PC-9 (cell line): ENCODE measurements at regions not wholly inside any gene's neighbourhood (a gene's known extent, or its start where the extent isn't known, plus 50 kb on each side); places are given as distances from the start of the nearest gene placed in this dataset.

ENCODE experiments used
- BruUV-seq: library from RNA; stranded (reverse); fragments of 400-500 nt; replicated peaks from 2 replicates; lab custom pipeline; 2021; lab: Mats Ljungman, UMichigan
- CTCF ChIA-PET: fragments of 300-600 bp; sonication (Branson Sonifier 250); formaldehyde crosslinking; loops from one replicate; lab custom pipeline; 2022; ENCODE audit warnings: antibody characterized with exemption; lab: Charles Lee
- POLR2A ChIA-PET: fragments of 300-600 bp; sonication (Branson Sonifier 250); formaldehyde crosslinking; loops from one replicate; lab custom pipeline; 2022; ENCODE audit warnings: antibody characterized with exemption; ENCODE audit not compliant: unreplicated experiment; lab: Charles Lee
- DNase-seq, 2 experiments: peaks; one replicate each; pipeline versions ENCODE4 v3.0.0 to v3.0.0-alpha.2; 2015 to 2022; ENCODE audit warnings: mixed read lengths in 1 of 2
- H2AFZ ChIP-seq: fragments of 200-600 bp; sonication (generic); 2 replicates; pipeline ENCODE4 v1.8.1; 2017; ENCODE audit warnings: antibody characterized with exemption
- H3F3A ChIP-seq: fragments of 200-600 bp; sonication (generic); 2 replicates; pipeline ENCODE4 v1.8.1; 2017; ENCODE audit warnings: antibody characterized with exemption, mild to moderate bottlenecking, low read depth; ENCODE audit not compliant: insufficient read depth
- H3K27ac ChIP-seq: fragments of 200-600 bp; sonication (generic); 2 replicates; pipeline ENCODE4 v1.6.1; 2016; ENCODE audit warnings: mixed run types
- H3K27me3 ChIP-seq: fragments of 200-600 bp; sonication (generic); 2 replicates; pipeline ENCODE4 v1.6.1; 2016; ENCODE audit warnings: low read depth, mixed run types; ENCODE audit not compliant: insufficient read depth
- H3K36me3 ChIP-seq: fragments of 200-600 bp; sonication (generic); 2 replicates; pipeline ENCODE4 v1.6.1; 2016; ENCODE audit warnings: low read depth, mixed run types
- H3K4me1 ChIP-seq: fragments of 200-600 bp; sonication (generic); replicated peaks from 2 replicates; pipeline ENCODE4 v1.6.1; 2016; ENCODE audit warnings: mixed run types; ENCODE audit not compliant: insufficient read depth
- H3K4me2 ChIP-seq: fragments of 200-600 bp; sonication (generic); 2 replicates; pipeline ENCODE4 v1.6.1; 2017; ENCODE audit warnings: mixed run types
- H3K4me3 ChIP-seq: fragments of 200-600 bp; sonication (generic); 2 replicates; pipeline ENCODE4 v1.6.1; 2016; ENCODE audit warnings: mixed run types
- H3K79me2 ChIP-seq: fragments of 200-600 bp; sonication (generic); 2 replicates; pipeline ENCODE4 v1.6.1; 2017; ENCODE audit warnings: low read depth, mixed run types
- H3K9me2 ChIP-seq: fragments of 200-600 bp; sonication (generic); 2 replicates; pipeline ENCODE4 v1.8.1; 2017; ENCODE audit warnings: mild to moderate bottlenecking; ENCODE audit not compliant: insufficient read depth
- H3K9me3 ChIP-seq: fragments of 200-600 bp; sonication (generic); 2 replicates; pipeline ENCODE4 v1.8.1; 2016; ENCODE audit warnings: low read depth; ENCODE audit not compliant: insufficient read depth
- H4K20me1 ChIP-seq: fragments of 200-600 bp; sonication (generic); 2 replicates; pipeline ENCODE4 v1.8.1; 2017; ENCODE audit not compliant: insufficient read depth
- EZH2 ChIP-seq: fragments of 200-600 bp; sonication (generic); IDR thresholded peaks from 2 replicates; pipeline ENCODE4 v1.8.0; 2017; ENCODE audit warnings: antibody characterized with exemption, low read depth
- intact Hi-C: fragments of 100-400 bp; cut with micrococcal nuclease; formaldehyde crosslinking; loops from one replicate; pipeline ENCODE4 v1.10.0; 2022; ENCODE audit not compliant: unreplicated experiment
- TF ChIP-seq, protein P1 (sequence below): fragments of 200-600 bp; sonication (generic); conservative IDR thresholded peaks from 2 replicates; pipeline ENCODE4 v1.6.1; 2017; ENCODE audit warnings: mixed run types, antibody characterized with exemption, mild to moderate bottlenecking, moderate library complexity

GRCh38 chr10:31648966-31649365 lies 279.7 kb downstream of the ARHGAP12 start:
- no peaks in the 10 kb centered on the region for H3K9me3 ChIP-seq
- no peaks in the 10 kb centered on the region for H3K79me2 ChIP-seq
- no peaks in the 10 kb centered on the region for H3F3A ChIP-seq
- no peaks in the 10 kb centered on the region for H3K4me1 ChIP-seq
- intact Hi-C loops, result no loop called here
- H3K36me3 ChIP-seq, result no peaks in the 10 kb centered on the region
- ChIA-PET CTCF (no interaction called here), POLR2A (no interaction called here)
- no peak overlapping the region for H3K4me2 ChIP-seq
- no TSS peak for BruUV-seq
- no peaks in the 10 kb centered on the region for H3K9me2 ChIP-seq
- H3K4me3 ChIP-seq, result no peak overlapping the region
- no peaks in the 10 kb centered on the region for H3K27me3 ChIP-seq
- no peak overlapping the region for H2AFZ ChIP-seq
- H4K20me1 ChIP-seq, result no peaks in the 10 kb centered on the region
- H3K27ac ChIP-seq, result no peak overlapping the region
- TF ChIP-seq, protein P1, sequence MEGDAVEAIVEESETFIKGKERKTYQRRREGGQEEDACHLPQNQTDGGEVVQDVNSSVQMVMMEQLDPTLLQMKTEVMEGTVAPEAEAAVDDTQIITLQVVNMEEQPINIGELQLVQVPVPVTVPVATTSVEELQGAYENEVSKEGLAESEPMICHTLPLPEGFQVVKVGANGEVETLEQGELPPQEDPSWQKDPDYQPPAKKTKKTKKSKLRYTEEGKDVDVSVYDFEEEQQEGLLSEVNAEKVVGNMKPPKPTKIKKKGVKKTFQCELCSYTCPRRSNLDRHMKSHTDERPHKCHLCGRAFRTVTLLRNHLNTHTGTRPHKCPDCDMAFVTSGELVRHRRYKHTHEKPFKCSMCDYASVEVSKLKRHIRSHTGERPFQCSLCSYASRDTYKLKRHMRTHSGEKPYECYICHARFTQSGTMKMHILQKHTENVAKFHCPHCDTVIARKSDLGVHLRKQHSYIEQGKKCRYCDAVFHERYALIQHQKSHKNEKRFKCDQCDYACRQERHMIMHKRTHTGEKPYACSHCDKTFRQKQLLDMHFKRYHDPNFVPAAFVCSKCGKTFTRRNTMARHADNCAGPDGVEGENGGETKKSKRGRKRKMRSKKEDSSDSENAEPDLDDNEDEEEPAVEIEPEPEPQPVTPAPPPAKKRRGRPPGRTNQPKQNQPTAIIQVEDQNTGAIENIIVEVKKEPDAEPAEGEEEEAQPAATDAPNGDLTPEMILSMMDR, result no peak
- TF ChIP-seq EZH2, result no peak
- no peak for DNase-seq

DNA sequence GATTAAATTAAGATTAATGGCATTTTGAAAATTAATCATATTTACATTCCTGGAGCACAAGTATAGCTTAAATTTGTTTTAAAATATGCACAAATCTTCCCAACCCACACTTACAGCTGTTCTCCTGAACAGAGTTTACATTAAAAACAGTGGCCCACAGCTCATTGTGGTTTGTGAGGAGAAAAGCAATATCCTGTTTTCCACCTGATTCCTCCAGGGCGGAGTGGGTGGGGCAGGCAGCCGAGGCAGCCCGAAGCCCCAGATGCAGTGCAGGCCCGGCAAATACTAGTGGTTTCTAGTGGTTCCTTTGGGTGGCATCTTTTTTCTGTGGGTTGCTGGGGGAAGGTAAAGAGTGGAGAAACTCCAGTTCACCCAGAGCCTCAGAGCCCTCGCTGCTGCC lies 280.8 kb downstream of the ARHGAP12 start:
- no peak overlapping the region for H2AFZ ChIP-seq
- intact Hi-C loops, result no loop called here
- no peaks in the 10 kb centered on the region for H3K9me2 ChIP-seq
- no peaks in the 10 kb centered on the region for H3K9me3 ChIP-seq
- H3F3A ChIP-seq, result no peaks in the 10 kb centered on the region
- no peak overlapping the region for H3K4me2 ChIP-seq
- DNase-seq, result no peak
- no peak overlapping the region for H3K27ac ChIP-seq
- no peaks in the 10 kb centered on the region for H3K4me1 ChIP-seq
- H3K79me2 ChIP-seq, result no peaks in the 10 kb centered on the region
- ChIA-PET POLR2A (interaction anchor here (0.7 kb wide), 2 partner anchors 119 to 254 kb away, joined by 8 to 10 read pairs; no protein-coding TSS in a partner anchor), CTCF (interaction anchor here (0.7 kb wide), 1 partner anchor 107 kb away, joined by 3 read pairs; no protein-coding TSS in a partner anchor)
- TF ChIP-seq, protein P1, result no peak
- TF ChIP-seq EZH2, result no peak
- no TSS peak for BruUV-seq
- no peaks in the 10 kb centered on the region for H4K20me1 ChIP-seq
- H3K36me3 ChIP-seq, result no peaks in the 10 kb centered on the region
- H3K27me3 ChIP-seq, result no peaks in the 10 kb centered on the region
- no peak overlapping the region for H3K4me3 ChIP-seq

DNA sequence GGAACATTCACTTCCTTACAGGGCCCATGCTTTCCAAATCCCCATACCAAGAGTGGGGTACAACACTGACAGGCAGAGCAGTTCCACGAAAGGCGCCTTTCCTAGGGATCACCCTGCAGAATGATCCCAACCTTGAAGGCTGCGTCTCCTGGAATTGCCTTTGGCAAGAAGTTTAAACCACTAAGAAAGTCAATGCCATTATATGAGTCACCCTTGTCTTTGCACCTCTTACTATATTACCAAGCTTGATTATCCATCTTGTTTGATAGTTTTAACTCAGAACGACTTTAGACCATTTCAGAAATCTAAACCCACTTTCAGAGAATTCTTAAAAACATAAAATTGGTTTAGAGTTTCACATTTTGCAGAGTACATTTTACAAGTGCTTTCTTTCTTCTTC lies 282.1 kb downstream of the ARHGAP12 start:
- no peaks in the 10 kb centered on the region for H4K20me1 ChIP-seq
- H3K79me2 ChIP-seq, result no peaks in the 10 kb centered on the region
- no TSS peak for BruUV-seq
- no peak overlapping the region for H2AFZ ChIP-seq
- H3K4me1 ChIP-seq, result no peaks in the 10 kb centered on the region
- no peaks in the 10 kb centered on the region for H3K9me3 ChIP-seq
- intact Hi-C loops, result no loop called here
- H3K27me3 ChIP-seq, result no peaks in the 10 kb centered on the region
- ChIA-PET CTCF (no interaction called here), POLR2A (no interaction called here)
- H3K4me3 ChIP-seq, result no peak overlapping the region
- H3K36me3 ChIP-seq, result no peaks in the 10 kb centered on the region
- no peaks in the 10 kb centered on the region for H3K9me2 ChIP-seq
- DNase-seq, result no peak
- TF ChIP-seq, protein P1, result no peak
- TF ChIP-seq EZH2, result no peak
- no peak overlapping the region for H3K27ac ChIP-seq
- no peaks in the 10 kb centered on the region for H3F3A ChIP-seq
- no peak overlapping the region for H3K4me2 ChIP-seq
